Prostate gland (tissue), 2 donors: ENCODE measurements at regions not wholly inside any gene's neighbourhood (a gene's known extent, or its start where the extent isn't known, plus 50 kb on each side); places are given as distances from the start of the nearest gene placed in this dataset.

Source experiments
- DNase-seq: peaks from one replicate; pipeline ENCODE4 v3.0.0-alpha.2; 2019; ENCODE audit warnings: low spot score
- H3K27ac ChIP-seq, 2 donors: fragments of 200-600 bp; sonication (generic); 2 replicates each; pipeline ENCODE4 v1.5.1; 2017 to 2019
- H3K27me3 ChIP-seq: fragments of 200-600 bp; sonication (generic); replicated peaks from 2 replicates; pipeline ENCODE4 v1.5.1; 2019; ENCODE audit not compliant: insufficient read depth
- H3K36me3 ChIP-seq, 2 donors: fragments of 200-600 bp; sonication (generic); 1 replicate in 1 of 2; 2 replicates in 1 of 2; pipeline versions ENCODE4 v1.5.1 to v1.8.1; 2017 to 2019
- H3K4me1 ChIP-seq: fragments of 200-600 bp; sonication (generic); replicated peaks from 2 replicates; pipeline ENCODE4 v1.5.1; 2019
- H3K4me3 ChIP-seq, 2 donors: fragments of 200-600 bp; sonication (generic); 2 replicates each; pipeline ENCODE4 v1.5.1; 2017 to 2019
- H3K9me3 ChIP-seq: fragments of 200-600 bp; sonication (generic); 2 replicates; pipeline ENCODE4 v1.5.1; 2017
- CTCF ChIP-seq, 4 experiments: fragments of 200-600 bp in 2 of 4; fragments of 450-650 bp in 2 of 4; sonication (generic) in 2 of 4; IDR thresholded peaks; 1 replicate in 3 of 4; 2 replicates in 1 of 4; pipeline ENCODE4 v1.5.1; 2016 to 2019; ENCODE audit warnings: antibody characterized with exemption in 4 of 4, mild to moderate bottlenecking in 2 of 4, moderate library complexity in 2 of 4
- POLR2A ChIP-seq: fragments of 450-650 bp; IDR thresholded peaks from one replicate; pipeline ENCODE4 v1.6.1; 2016; ENCODE audit warnings: antibody characterized with exemption, mild to moderate bottlenecking
- POLR2AphosphoS5 ChIP-seq: sonication (generic); formaldehyde crosslinking; IDR thresholded peaks from one replicate; pipeline ENCODE4 v1.6.1; 2017; ENCODE audit warnings: antibody characterized with exemption
- WGBS: methylation state at CpG from one replicate; pipeline ENCODE4 v1.1.5; 2018; 5-methylcytosine and 5-hydroxymethylcytosine counted together
- intact Hi-C: fragments of 100-400 bp; cut with DNase I; formaldehyde crosslinking; loops from one replicate; pipeline ENCODE4 v1.14.2; 2022
- small RNA-seq, 2 donors: library from RNA; depleted of rRNA; stranded (forward); fragments of <200 nt; gene quantifications; one replicate each; pipeline ENCODE3, GENCODE V24; 2016

- WGBS, result 75% methylated on average over 2 of the region's 2 CpGs
- Histone ChIP-seq H3K27ac (no peak overlapping the region), H3K9me3 (no peaks in the 10 kb centered on the region), H3K4me1 (no peaks in the 10 kb centered on the region), H3K36me3 (no peaks in the 10 kb centered on the region), H3K4me3 (no peak overlapping the region), H3K27me3 (no peaks in the 10 kb centered on the region)
- DNase-seq, result no peak
- intact Hi-C loops, result no loop called here
- TF ChIP-seq POLR2A, result no peak
- TF ChIP-seq POLR2AphosphoS5, result no peak
- no peak for TF ChIP-seq CTCF (IDR thresholded peaks at IDR 0.05)
Measured at GRCh38 chr3:41148478-41148877, 50.8 kb upstream of the CTNNB1 start.

GRCh38 chr3:41148901-41149300 is 50.4 kb upstream of the CTNNB1 start:
- Histone ChIP-seq H3K9me3 (no peaks in the 10 kb centered on the region), H3K4me1 (no peaks in the 10 kb centered on the region), H3K4me3 (no peak overlapping the region), H3K27me3 (no peaks in the 10 kb centered on the region), H3K27ac (no peak overlapping the region), H3K36me3 (no peaks in the 10 kb centered on the region)
- intact Hi-C loops, result no loop called here
- TF ChIP-seq POLR2AphosphoS5 (no peak), CTCF (IDR thresholded peaks at IDR 0.05) (no peak), POLR2A (no peak)
- no peak for DNase-seq
- WGBS, result 74% methylated on average over 4 of the region's 4 CpGs

Small RNA genes lying in the stretch of these regions (small RNA-seq; reads per million reads assigned to genes)
- 0 reads per million in 2 donors for gene AC099560.2
- 0 reads per million in 2 donors for gene HMGN2P24
